ENCODE measurements at regions not wholly inside any gene's neighbourhood (a gene's known extent, or its start where the extent isn't known, plus 50 kb on each side); places are given as distances from the start of the nearest gene placed in this dataset.

DNA sequence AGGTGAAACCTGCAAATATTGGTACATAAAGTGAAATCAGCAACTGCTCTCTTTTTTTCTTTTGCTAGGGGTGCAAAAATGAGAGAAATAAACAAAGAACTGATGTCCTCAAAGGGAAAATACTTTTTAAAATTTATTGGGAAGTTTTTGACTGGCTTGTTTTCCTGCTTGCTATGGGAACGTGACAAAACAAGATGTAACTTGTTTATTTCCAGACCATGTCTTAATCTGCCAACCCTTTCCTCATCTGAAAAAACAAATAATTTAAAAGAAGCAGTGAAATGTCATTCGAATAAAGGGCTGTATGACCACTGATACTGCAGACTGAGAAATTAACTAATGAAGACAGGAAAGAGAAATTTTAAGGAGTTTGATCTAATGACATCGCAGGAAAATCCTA lies 221.9 kb downstream of the CBLN4 start:
- ATAC-seq = no peak
- TF ChIP-seq RARB (CRISPR knock-in tag; IDR thresholded peaks at IDR 0.05) (no peak), ARNTL (CRISPR knock-in tag; IDR thresholded peaks at IDR 0.05; ENCODE audit: borderline replicate concordance, low read depth) (no peak), TCF4 (CRISPR knock-in tag; IDR thresholded peaks at IDR 0.05; ENCODE audit: borderline replicate concordance) (no peak), GLIS3 (CRISPR knock-in tag; IDR thresholded peaks at IDR 0.05) (no peak), SNAI2 (CRISPR knock-in tag; IDR thresholded peaks at IDR 0.05) (no peak), ISL1 (CRISPR knock-in tag; IDR thresholded peaks at IDR 0.05) (no peak), ZC3H10 (CRISPR knock-in tag; IDR thresholded peaks at IDR 0.05) (no peak)
- TF ChIP-seq, protein P1, sequence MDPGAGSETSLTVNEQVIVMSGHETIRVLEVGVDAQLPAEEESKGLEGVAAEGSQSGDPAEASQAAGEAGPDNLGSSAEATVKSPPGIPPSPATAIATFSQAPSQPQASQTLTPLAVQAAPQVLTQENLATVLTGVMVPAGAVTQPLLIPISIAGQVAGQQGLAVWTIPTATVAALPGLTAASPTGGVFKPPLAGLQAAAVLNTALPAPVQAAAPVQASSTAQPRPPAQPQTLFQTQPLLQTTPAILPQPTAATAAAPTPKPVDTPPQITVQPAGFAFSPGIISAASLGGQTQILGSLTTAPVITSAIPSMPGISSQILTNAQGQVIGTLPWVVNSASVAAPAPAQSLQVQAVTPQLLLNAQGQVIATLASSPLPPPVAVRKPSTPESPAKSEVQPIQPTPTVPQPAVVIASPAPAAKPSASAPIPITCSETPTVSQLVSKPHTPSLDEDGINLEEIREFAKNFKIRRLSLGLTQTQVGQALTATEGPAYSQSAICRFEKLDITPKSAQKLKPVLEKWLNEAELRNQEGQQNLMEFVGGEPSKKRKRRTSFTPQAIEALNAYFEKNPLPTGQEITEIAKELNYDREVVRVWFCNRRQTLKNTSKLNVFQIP (CRISPR knock-in tag; IDR thresholded peaks at IDR 0.05; ENCODE audit: borderline replicate concordance, low read depth) = no peak
- TF ChIP-seq, protein P2, sequence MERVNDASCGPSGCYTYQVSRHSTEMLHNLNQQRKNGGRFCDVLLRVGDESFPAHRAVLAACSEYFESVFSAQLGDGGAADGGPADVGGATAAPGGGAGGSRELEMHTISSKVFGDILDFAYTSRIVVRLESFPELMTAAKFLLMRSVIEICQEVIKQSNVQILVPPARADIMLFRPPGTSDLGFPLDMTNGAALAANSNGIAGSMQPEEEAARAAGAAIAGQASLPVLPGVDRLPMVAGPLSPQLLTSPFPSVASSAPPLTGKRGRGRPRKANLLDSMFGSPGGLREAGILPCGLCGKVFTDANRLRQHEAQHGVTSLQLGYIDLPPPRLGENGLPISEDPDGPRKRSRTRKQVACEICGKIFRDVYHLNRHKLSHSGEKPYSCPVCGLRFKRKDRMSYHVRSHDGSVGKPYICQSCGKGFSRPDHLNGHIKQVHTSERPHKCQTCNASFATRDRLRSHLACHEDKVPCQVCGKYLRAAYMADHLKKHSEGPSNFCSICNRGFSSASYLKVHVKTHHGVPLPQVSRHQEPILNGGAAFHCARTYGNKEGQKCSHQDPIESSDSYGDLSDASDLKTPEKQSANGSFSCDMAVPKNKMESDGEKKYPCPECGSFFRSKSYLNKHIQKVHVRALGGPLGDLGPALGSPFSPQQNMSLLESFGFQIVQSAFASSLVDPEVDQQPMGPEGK (CRISPR knock-in tag; IDR thresholded peaks at IDR 0.05; ENCODE audit: borderline replicate concordance) = no peak

DNA sequence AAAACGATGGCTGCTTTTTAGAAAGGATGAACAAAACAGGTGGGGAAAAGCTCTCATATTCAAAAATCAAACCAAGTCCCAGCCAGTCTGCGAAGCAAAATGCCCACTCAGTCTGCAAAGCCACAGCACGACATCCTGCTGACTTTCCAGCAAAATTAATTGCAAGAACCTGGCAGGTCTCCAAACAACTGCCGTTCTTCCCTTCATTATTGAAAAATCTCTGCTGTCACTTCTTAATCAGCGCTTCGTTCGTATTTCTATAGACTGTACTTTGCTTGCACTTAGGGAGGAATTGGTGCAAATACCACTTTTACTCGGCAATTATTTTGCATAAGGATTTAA lies 222.4 kb downstream of the CBLN4 start:
- TF ChIP-seq, protein P3, sequence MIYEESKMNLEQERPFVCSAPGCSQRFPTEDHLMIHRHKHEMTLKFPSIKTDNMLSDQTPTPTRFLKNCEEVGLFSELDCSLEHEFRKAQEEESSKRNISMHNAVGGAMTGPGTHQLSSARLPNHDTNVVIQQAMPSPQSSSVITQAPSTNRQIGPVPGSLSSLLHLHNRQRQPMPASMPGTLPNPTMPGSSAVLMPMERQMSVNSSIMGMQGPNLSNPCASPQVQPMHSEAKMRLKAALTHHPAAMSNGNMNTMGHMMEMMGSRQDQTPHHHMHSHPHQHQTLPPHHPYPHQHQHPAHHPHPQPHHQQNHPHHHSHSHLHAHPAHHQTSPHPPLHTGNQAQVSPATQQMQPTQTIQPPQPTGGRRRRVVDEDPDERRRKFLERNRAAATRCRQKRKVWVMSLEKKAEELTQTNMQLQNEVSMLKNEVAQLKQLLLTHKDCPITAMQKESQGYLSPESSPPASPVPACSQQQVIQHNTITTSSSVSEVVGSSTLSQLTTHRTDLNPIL (CRISPR knock-in tag; IDR thresholded peaks at IDR 0.05; ENCODE audit: low read depth) = no peak
- TF ChIP-seq ISL1 (CRISPR knock-in tag; IDR thresholded peaks at IDR 0.05) (no peak), RARB (CRISPR knock-in tag; IDR thresholded peaks at IDR 0.05) (no peak), OSR1 (CRISPR knock-in tag; IDR thresholded peaks at IDR 0.05) (no peak), CSDC2 (CRISPR knock-in tag; IDR thresholded peaks at IDR 0.05) (no peak), ARNTL (CRISPR knock-in tag; IDR thresholded peaks at IDR 0.05; ENCODE audit: borderline replicate concordance, low read depth) (no peak)
- TF ChIP-seq, protein P4, sequence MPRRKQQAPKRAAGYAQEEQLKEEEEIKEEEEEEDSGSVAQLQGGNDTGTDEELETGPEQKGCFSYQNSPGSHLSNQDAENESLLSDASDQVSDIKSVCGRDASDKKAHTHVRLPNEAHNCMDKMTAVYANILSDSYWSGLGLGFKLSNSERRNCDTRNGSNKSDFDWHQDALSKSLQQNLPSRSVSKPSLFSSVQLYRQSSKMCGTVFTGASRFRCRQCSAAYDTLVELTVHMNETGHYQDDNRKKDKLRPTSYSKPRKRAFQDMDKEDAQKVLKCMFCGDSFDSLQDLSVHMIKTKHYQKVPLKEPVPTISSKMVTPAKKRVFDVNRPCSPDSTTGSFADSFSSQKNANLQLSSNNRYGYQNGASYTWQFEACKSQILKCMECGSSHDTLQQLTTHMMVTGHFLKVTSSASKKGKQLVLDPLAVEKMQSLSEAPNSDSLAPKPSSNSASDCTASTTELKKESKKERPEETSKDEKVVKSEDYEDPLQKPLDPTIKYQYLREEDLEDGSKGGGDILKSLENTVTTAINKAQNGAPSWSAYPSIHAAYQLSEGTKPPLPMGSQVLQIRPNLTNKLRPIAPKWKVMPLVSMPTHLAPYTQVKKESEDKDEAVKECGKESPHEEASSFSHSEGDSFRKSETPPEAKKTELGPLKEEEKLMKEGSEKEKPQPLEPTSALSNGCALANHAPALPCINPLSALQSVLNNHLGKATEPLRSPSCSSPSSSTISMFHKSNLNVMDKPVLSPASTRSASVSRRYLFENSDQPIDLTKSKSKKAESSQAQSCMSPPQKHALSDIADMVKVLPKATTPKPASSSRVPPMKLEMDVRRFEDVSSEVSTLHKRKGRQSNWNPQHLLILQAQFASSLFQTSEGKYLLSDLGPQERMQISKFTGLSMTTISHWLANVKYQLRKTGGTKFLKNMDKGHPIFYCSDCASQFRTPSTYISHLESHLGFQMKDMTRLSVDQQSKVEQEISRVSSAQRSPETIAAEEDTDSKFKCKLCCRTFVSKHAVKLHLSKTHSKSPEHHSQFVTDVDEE (CRISPR knock-in tag; IDR thresholded peaks at IDR 0.05) = no peak
- TF ChIP-seq, protein P1 (CRISPR knock-in tag; IDR thresholded peaks at IDR 0.05; ENCODE audit: borderline replicate concordance, low read depth) = no peak
- TF ChIP-seq, protein P5, sequence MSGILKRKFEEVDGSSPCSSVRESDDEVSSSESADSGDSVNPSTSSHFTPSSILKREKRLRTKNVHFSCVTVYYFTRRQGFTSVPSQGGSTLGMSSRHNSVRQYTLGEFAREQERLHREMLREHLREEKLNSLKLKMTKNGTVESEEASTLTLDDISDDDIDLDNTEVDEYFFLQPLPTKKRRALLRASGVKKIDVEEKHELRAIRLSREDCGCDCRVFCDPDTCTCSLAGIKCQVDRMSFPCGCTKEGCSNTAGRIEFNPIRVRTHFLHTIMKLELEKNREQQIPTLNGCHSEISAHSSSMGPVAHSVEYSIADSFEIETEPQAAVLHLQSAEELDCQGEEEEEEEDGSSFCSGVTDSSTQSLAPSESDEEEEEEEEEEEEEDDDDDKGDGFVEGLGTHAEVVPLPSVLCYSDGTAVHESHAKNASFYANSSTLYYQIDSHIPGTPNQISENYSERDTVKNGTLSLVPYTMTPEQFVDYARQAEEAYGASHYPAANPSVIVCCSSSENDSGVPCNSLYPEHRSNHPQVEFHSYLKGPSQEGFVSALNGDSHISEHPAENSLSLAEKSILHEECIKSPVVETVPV (CRISPR knock-in tag; IDR thresholded peaks at IDR 0.05) = no peak
- ATAC-seq = no peak

DNA sequence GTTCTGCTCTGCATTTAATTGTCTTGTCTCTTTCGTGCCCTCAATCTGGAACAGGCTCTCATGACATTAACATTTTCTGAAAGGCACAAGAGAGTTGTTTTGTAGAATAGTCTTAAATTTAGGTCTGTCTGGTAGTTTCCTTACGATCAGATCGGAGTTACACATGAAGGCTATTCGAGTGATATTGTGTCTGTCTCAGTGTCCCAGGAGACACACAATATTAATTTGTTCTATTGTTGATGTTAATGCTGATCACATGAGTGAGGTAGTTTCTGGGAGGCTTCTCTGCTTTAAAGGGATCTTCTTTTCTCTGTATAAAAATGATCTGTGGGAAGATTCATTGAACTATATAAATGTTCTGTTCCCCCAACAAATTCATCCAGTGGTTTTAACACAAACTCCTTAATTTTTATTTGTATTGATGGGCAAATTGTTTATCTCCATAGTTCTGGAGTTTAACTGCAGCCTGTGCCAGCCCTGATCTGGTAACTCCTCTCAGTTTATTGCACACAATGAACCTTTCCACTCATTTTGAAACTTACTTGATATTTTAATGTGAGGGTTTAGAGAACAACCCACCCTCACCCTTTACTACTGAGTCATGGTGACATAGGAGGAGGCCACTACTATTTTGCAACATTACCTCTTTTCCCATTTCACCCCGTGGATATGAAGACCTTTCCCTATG lies 223.0 kb downstream of the CBLN4 start:
- no peak for ATAC-seq
- TF ChIP-seq, protein P1 (CRISPR knock-in tag; IDR thresholded peaks at IDR 0.05; ENCODE audit: borderline replicate concordance, low read depth) = no peak
- TF ChIP-seq CSDC2 (CRISPR knock-in tag; IDR thresholded peaks at IDR 0.05) (no peak), BACH2 (CRISPR knock-in tag; IDR thresholded peaks at IDR 0.05; ENCODE audit: borderline replicate concordance) (no peak), OSR1 (CRISPR knock-in tag; IDR thresholded peaks at IDR 0.05) (no peak), ZC3H10 (CRISPR knock-in tag; IDR thresholded peaks at IDR 0.05) (no peak)
- TF ChIP-seq, protein P3 (CRISPR knock-in tag; IDR thresholded peaks at IDR 0.05; ENCODE audit: low read depth) = no peak
- TF ChIP-seq, protein P2 (CRISPR knock-in tag; IDR thresholded peaks at IDR 0.05; ENCODE audit: borderline replicate concordance) = no peak

All from SK-N-SH treated with all-trans-retinoic acid at 6 μM for 48 hours (cell line).